Ascending aorta (tissue), 2 donors: ENCODE measurements at regions not wholly inside any gene's neighbourhood (a gene's known extent, or its start where the extent isn't known, plus 50 kb on each side); places are given as distances from the start of the nearest gene placed in this dataset.

ENCODE experiments used
- DNase-seq, 2 donors: peaks; one replicate each; pipeline ENCODE4 v3.0.0-alpha.2; 2019; ENCODE audit warnings: low spot score in 2 of 2
- H3K27ac ChIP-seq, 2 donors: fragments of 200-600 bp; sonication (generic); one replicate each; pipeline ENCODE4 v1.5.1; 2016 to 2017; ENCODE audit warnings: mild to moderate bottlenecking in 1 of 2
- H3K27me3 ChIP-seq: fragments of 200-600 bp; sonication (generic); one replicate; pipeline ENCODE4 v1.5.1; 2017
- H3K36me3 ChIP-seq, 2 donors: fragments of 200-600 bp; sonication (generic); one replicate each; pipeline ENCODE4 v1.5.1; 2016
- H3K4me1 ChIP-seq, 2 donors: fragments of 200-600 bp; sonication (generic); one replicate each; pipeline ENCODE4 v1.5.1; 2016 to 2017; ENCODE audit warnings: mild to moderate bottlenecking in 1 of 2
- H3K4me3 ChIP-seq, 2 donors: fragments of 200-600 bp; sonication (generic); one replicate each; pipeline ENCODE4 v1.5.1; 2016 to 2017; ENCODE audit warnings: mild to moderate bottlenecking in 1 of 2
- H3K9me3 ChIP-seq, 2 donors: fragments of 200-600 bp; sonication (generic); one replicate each; pipeline ENCODE4 v1.5.1; 2016
- CTCF ChIP-seq, 3 experiments: fragments of 200-600 bp in 2 of 3; fragments of 450-650 bp in 1 of 3; sonication (generic) in 2 of 3; IDR thresholded peaks; one replicate each; pipeline ENCODE4 v1.5.1; 2016 to 2019; ENCODE audit warnings: antibody characterized with exemption in 3 of 3, mild to moderate bottlenecking in 1 of 3, moderate library complexity in 1 of 3
- intact Hi-C: fragments of 100-400 bp; cut with DNase I; formaldehyde crosslinking; loops from one replicate; pipeline ENCODE4 v1.15.1; 2023

DNA sequence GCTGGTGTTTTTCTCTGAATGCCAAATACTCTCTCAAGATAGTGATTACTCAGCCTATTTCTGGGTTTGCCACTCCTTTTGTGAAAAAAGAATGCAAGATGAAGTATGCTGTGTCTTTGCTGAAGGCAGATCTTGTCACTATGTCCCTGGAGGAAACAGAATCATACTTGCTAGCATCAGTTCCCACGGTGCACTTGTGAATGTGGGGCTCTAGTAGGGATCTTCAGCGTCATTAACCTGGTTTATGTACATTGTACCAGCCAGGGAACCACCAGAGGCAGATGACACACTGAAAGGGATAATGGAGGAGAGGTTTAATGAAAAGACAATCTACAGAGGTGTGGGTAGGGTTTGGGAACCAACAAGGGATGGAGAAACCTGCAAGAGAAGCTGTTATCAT is 131.0 kb upstream of the CXCR4 start:
- intact Hi-C loops: no loop called here
- Histone ChIP-seq H3K4me3 (no peak overlapping the region), H3K9me3 (no peaks in the 10 kb centered on the region), H3K27me3 (no peaks in the 10 kb centered on the region), H3K27ac (no peak overlapping the region), H3K36me3 (no peaks in the 10 kb centered on the region), H3K4me1 (no peaks in the 10 kb centered on the region)
- no peak for TF ChIP-seq CTCF (IDR thresholded peaks at IDR 0.05)
- no peak for DNase-seq

GRCh38 chr2:136248242-136248641 is 130.3 kb upstream of the CXCR4 start:
- Histone ChIP-seq H3K36me3 (no peaks in the 10 kb centered on the region), H3K4me3 (no peak overlapping the region), H3K4me1 (no peaks in the 10 kb centered on the region), H3K27ac (no peak overlapping the region), H3K9me3 (no peaks in the 10 kb centered on the region), H3K27me3 (no peaks in the 10 kb centered on the region)
- no peak for TF ChIP-seq CTCF (IDR thresholded peaks at IDR 0.05)
- no peak for DNase-seq
- intact Hi-C loops: no loop called here

DNA sequence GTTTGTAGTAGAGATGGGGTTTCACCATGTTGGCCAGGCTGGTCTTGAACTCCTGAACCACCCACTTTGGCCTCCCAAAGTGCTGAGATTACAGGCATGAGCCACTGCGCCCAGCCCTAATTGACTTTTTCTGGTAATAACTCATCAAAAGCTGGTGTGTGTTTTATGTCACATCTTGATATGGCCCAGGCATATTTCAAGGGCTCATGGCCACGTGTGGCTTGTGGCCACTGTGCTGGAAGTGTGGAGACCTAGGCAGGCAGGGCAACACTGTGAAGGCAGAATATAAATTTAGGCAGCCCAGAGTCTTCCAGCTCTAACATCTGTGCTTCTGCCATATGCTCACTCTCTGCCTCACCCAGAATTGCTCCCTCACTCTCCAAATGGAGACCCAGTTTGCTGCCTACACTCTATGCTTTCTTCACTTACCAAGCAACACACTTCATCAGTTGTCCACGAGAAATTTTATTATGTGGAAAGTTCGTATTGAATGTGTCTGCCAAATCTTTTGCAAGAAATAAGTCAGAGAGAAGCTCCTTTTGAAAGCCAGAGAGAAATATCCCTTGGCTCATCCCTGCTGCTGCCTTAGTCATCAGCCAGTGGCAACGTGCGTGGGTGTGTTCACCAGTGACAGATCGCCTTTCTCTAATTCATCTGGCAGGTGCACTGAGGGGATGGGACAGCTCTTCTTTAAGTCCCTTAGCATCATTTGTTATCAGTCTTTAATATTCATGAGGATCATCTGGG is 129.4 kb upstream of the CXCR4 start:
- TF ChIP-seq CTCF (IDR thresholded peaks at IDR 0.05): no peak
- no peaks in the 10 kb centered on the region for H3K27me3 ChIP-seq
- H3K4me1 ChIP-seq: no peaks in the 10 kb centered on the region
- H3K36me3 ChIP-seq: no peaks in the 10 kb centered on the region
- DNase-seq: no peak
- intact Hi-C loops: no loop called here
- H3K27ac ChIP-seq: no peak overlapping the region
- no peaks in the 10 kb centered on the region for H3K9me3 ChIP-seq
- no peak overlapping the region for H3K4me3 ChIP-seq

GRCh38 chr2:136246086-136246669 is 128.2 kb upstream of the CXCR4 start:
- intact Hi-C loops: no loop called here

DNA sequence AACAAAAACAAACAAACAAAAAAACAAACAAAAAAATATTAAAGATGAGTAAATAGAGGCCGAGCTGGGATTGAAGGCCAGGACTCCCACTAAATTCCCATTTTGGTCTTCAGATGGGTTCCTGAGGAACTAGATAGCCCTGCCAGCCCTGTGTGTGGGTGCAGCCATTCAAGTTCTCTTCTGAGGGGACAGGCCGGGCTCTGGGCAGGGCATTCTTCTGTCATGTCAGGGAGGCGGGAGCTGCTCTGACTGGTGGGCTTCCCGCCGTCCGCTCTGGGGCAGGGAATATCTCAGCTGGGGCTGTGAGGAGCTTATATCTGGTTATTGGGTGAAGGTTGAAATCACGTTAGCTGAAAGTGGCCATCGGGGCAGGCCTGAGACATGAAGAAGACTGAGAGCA is 127.3 kb upstream of the CXCR4 start:
- H3K27me3 ChIP-seq: no peaks in the 10 kb centered on the region
- TF ChIP-seq CTCF (IDR thresholded peaks at IDR 0.05): no peak
- intact Hi-C loops: no loop called here
- H3K9me3 ChIP-seq: no peaks in the 10 kb centered on the region
- no peaks in the 10 kb centered on the region for H3K36me3 ChIP-seq
- no peak for DNase-seq
- no peak overlapping the region for H3K4me3 ChIP-seq
- no peak overlapping the region for H3K27ac ChIP-seq
- no peaks in the 10 kb centered on the region for H3K4me1 ChIP-seq

More at GRCh38 chr2:136246086-136246669, 128.2 kb upstream of the CXCR4 start:
- no peaks in the 10 kb centered on the region for H3K4me1 ChIP-seq
- DNase-seq: peak in 1 of 2 donors; percentile 30
- H3K4me3 ChIP-seq: no peak overlapping the region
- no peak overlapping the region for H3K27ac ChIP-seq
- H3K9me3 ChIP-seq: no peaks in the 10 kb centered on the region
- H3K36me3 ChIP-seq: no peaks in the 10 kb centered on the region
- no peaks in the 10 kb centered on the region for H3K27me3 ChIP-seq
- TF ChIP-seq CTCF (IDR thresholded peaks at IDR 0.05): no peak
